ENCODE measurements at regions not wholly inside any gene's neighbourhood (a gene's known extent, or its start where the extent isn't known, plus 50 kb on each side); places are given as distances from the start of the nearest gene placed in this dataset.
"Not testable (repeated sequence)": the region's sequence is repeated elsewhere in the genome, so short reads cannot be mapped to it uniquely, and the experiment has no call there.

DNA sequence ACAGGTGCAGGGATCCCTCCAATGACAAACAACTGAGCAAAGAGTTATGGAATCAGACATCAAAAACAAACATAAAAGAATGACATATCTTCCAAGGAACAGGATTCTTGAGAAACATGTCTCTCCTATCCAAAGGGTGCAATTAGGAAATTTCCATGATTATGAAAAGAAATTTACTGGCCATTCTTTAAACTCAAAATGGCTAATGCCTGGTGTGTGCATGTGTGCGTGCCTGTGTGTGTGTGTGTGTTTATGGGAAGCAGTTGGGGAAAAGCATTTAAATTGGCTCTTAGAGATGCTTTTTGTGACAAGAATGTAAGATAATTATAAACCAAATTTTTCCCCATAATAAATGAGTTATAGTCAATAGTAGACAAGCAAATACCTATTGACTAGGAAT, 320.5 kb upstream of the THBS1 start:
- H3K36me3 ChIP-seq (ENCODE audit: control insufficient read depth, insufficient read depth, low read length) = no peaks in the 10 kb centered on the region
- DNase-seq = no peak
- no peak overlapping the region for H3K27ac ChIP-seq (ENCODE audit: insufficient read depth, low read length, poor library complexity, severe bottlenecking)
- no peaks in the 10 kb centered on the region for H3K9me3 ChIP-seq (ENCODE audit: control insufficient read depth, low read length)
- no peaks in the 10 kb centered on the region for H3K27me3 ChIP-seq (replicated peaks; ENCODE audit: control insufficient read depth, insufficient read depth, low read length, poor library complexity, severe bottlenecking)
- H3K4me1 ChIP-seq (ENCODE audit: control insufficient read depth, insufficient read depth, low read length, poor library complexity, severe bottlenecking) = no peaks in the 10 kb centered on the region
- H3K4me3 ChIP-seq (ENCODE audit: insufficient read depth, low read depth, low read length, poor library complexity, severe bottlenecking) = no peak overlapping the region

GRCh38 chr15:39260791-39261190, 320.1 kb upstream of the THBS1 start:
- Histone ChIP-seq H3K27me3 (replicated peaks; ENCODE audit: control insufficient read depth, insufficient read depth, low read length, poor library complexity, severe bottlenecking) (no peaks in the 10 kb centered on the region), H3K27ac (ENCODE audit: insufficient read depth, low read length, poor library complexity, severe bottlenecking) (no peak overlapping the region), H3K9me3 (ENCODE audit: control insufficient read depth, low read length) (no peaks in the 10 kb centered on the region), H3K4me1 (ENCODE audit: control insufficient read depth, insufficient read depth, low read length, poor library complexity, severe bottlenecking) (no peaks in the 10 kb centered on the region), H3K4me3 (ENCODE audit: insufficient read depth, low read depth, low read length, poor library complexity, severe bottlenecking) (no peak overlapping the region), H3K36me3 (ENCODE audit: control insufficient read depth, insufficient read depth, low read length) (no peaks in the 10 kb centered on the region)
- DNase-seq = no peak

- not testable (repeated sequence) for H3K4me3 ChIP-seq (ENCODE audit: insufficient read depth, low read depth, low read length, poor library complexity, severe bottlenecking); H3K27ac ChIP-seq (ENCODE audit: insufficient read depth, low read length, poor library complexity, severe bottlenecking); H3K9me3 ChIP-seq (ENCODE audit: control insufficient read depth, low read length); H3K27me3 ChIP-seq (replicated peaks; ENCODE audit: control insufficient read depth, insufficient read depth, low read length, poor library complexity, severe bottlenecking); H3K36me3 ChIP-seq (ENCODE audit: control insufficient read depth, insufficient read depth, low read length); DNase-seq; H3K4me1 ChIP-seq (ENCODE audit: control insufficient read depth, insufficient read depth, low read length, poor library complexity, severe bottlenecking)
Observed at GRCh38 chr15:39261397-39262183, 319.3 kb upstream of the THBS1 start.

DNA sequence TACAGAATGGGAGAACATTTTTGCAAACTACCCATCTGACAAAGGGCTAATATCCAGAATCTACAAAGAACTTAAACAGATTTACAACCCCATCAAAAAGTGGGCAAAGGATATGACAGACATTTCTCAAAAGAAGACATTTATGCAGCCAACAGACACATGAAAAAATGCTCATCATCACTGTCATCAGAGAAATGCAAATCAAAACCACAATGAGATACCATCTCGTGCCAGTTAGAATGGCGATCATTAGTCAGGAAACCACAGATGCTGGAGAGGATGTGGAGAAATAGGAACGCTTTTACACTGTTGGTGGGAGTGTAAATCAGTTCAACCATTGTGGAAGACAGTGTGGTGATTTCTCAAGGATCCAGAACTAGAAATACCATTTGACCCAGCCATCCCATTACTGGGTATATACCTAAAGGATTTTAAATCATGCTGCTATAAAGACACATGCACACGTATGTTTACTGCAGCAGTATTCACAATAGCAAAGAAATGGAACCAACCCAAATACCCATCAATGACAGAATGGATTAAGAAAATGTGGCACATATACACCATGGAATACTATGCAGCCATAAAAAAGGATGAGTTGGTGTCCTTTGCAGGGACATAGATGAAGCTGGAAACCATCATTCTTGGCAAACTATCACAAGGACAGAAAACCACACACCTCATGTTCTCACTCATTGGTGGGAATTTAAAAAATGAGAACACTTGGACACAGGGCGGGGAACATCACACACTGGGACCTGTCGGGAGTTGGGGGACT, 317.7 kb upstream of the THBS1 start:
- H3K27ac ChIP-seq (ENCODE audit: insufficient read depth, low read length, poor library complexity, severe bottlenecking); H3K36me3 ChIP-seq (ENCODE audit: control insufficient read depth, insufficient read depth, low read length); H3K4me1 ChIP-seq (ENCODE audit: control insufficient read depth, insufficient read depth, low read length, poor library complexity, severe bottlenecking); H3K9me3 ChIP-seq (ENCODE audit: control insufficient read depth, low read length); H3K4me3 ChIP-seq (ENCODE audit: insufficient read depth, low read depth, low read length, poor library complexity, severe bottlenecking); H3K27me3 ChIP-seq (replicated peaks; ENCODE audit: control insufficient read depth, insufficient read depth, low read length, poor library complexity, severe bottlenecking); DNase-seq: not testable (repeated sequence)

GRCh38 chr15:39265261-39265660, 315.6 kb upstream of the THBS1 start:
- no peak for DNase-seq
- no peaks in the 10 kb centered on the region for H3K36me3 ChIP-seq (ENCODE audit: control insufficient read depth, insufficient read depth, low read length)
- H3K4me3 ChIP-seq (ENCODE audit: insufficient read depth, low read depth, low read length, poor library complexity, severe bottlenecking) = no peak overlapping the region
- H3K9me3 ChIP-seq (ENCODE audit: control insufficient read depth, low read length) = no peaks in the 10 kb centered on the region
- H3K4me1 ChIP-seq (ENCODE audit: control insufficient read depth, insufficient read depth, low read length, poor library complexity, severe bottlenecking) = no peaks in the 10 kb centered on the region
- H3K27ac ChIP-seq (ENCODE audit: insufficient read depth, low read length, poor library complexity, severe bottlenecking) = no peak overlapping the region
- no peaks in the 10 kb centered on the region for H3K27me3 ChIP-seq (replicated peaks; ENCODE audit: control insufficient read depth, insufficient read depth, low read length, poor library complexity, severe bottlenecking)

GRCh38 chr15:39266890-39267289, 314.0 kb upstream of the THBS1 start:
- Histone ChIP-seq H3K4me3 (ENCODE audit: insufficient read depth, low read depth, low read length, poor library complexity, severe bottlenecking) (no peak overlapping the region), H3K27ac (ENCODE audit: insufficient read depth, low read length, poor library complexity, severe bottlenecking) (no peak overlapping the region), H3K27me3 (replicated peaks; ENCODE audit: control insufficient read depth, insufficient read depth, low read length, poor library complexity, severe bottlenecking) (no peaks in the 10 kb centered on the region), H3K9me3 (ENCODE audit: control insufficient read depth, low read length) (no peaks in the 10 kb centered on the region), H3K4me1 (ENCODE audit: control insufficient read depth, insufficient read depth, low read length, poor library complexity, severe bottlenecking) (no peaks in the 10 kb centered on the region), H3K36me3 (ENCODE audit: control insufficient read depth, insufficient read depth, low read length) (no peaks in the 10 kb centered on the region)
- no peak for DNase-seq

- DNase-seq = no peak
- no peak overlapping the region for H3K27ac ChIP-seq (ENCODE audit: insufficient read depth, low read length, poor library complexity, severe bottlenecking)
- no peaks in the 10 kb centered on the region for H3K4me1 ChIP-seq (ENCODE audit: control insufficient read depth, insufficient read depth, low read length, poor library complexity, severe bottlenecking)
- H3K36me3 ChIP-seq (ENCODE audit: control insufficient read depth, insufficient read depth, low read length) = no peaks in the 10 kb centered on the region
- no peaks in the 10 kb centered on the region for H3K27me3 ChIP-seq (replicated peaks; ENCODE audit: control insufficient read depth, insufficient read depth, low read length, poor library complexity, severe bottlenecking)
- H3K9me3 ChIP-seq (ENCODE audit: control insufficient read depth, low read length) = no peaks in the 10 kb centered on the region
- no peak overlapping the region for H3K4me3 ChIP-seq (ENCODE audit: insufficient read depth, low read depth, low read length, poor library complexity, severe bottlenecking)
Observed at GRCh38 chr15:39267685-39268084, 313.2 kb upstream of the THBS1 start.

DNA sequence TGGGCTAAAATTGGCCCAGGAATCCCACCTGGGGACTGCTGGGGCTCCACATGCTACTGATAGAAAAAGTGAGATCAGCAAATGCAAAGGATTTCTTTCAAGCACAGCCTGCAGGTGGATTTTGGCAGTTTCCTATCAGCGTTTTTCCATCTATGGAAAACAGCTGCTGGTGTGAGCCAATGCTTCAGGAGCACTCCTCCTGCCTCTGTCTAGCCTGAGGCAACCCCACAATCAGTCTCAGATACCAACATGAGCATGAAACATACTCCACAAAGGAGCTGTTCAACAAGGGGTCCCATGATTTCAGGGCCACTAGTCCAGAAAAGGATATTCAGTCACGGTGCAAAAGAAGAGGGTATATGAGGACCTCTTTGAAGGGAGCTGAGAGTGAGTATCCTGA, 311.5 kb upstream of the THBS1 start:
- Histone ChIP-seq H3K9me3 (ENCODE audit: control insufficient read depth, low read length) (no peaks in the 10 kb centered on the region), H3K4me3 (ENCODE audit: insufficient read depth, low read depth, low read length, poor library complexity, severe bottlenecking) (no peak overlapping the region), H3K36me3 (ENCODE audit: control insufficient read depth, insufficient read depth, low read length) (no peaks in the 10 kb centered on the region), H3K27me3 (replicated peaks; ENCODE audit: control insufficient read depth, insufficient read depth, low read length, poor library complexity, severe bottlenecking) (no peaks in the 10 kb centered on the region), H3K27ac (ENCODE audit: insufficient read depth, low read length, poor library complexity, severe bottlenecking) (no peak overlapping the region), H3K4me1 (ENCODE audit: control insufficient read depth, insufficient read depth, low read length, poor library complexity, severe bottlenecking) (no peaks in the 10 kb centered on the region)
- DNase-seq = no peak

DNA sequence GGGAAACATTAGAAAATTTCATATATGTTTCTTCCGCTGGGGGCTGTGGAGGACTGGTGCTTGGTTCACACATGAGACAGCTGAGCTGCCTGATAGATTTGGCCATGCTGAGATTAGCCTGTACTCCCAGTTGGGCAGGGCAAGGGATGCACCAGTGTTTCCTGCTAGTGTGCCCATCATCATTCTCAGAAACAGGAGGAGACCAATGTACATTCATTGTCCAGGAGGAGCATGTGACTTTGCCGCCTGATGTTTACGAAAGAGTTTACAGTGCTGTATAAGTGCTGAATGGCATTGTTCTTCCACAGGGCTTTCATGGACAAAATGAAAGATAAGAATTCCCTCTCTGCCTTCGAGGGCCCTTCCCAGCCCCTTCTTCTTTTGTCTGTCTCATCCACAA, 311.1 kb upstream of the THBS1 start:
- H3K36me3 ChIP-seq (ENCODE audit: control insufficient read depth, insufficient read depth, low read length) = no peaks in the 10 kb centered on the region
- no peaks in the 10 kb centered on the region for H3K4me1 ChIP-seq (ENCODE audit: control insufficient read depth, insufficient read depth, low read length, poor library complexity, severe bottlenecking)
- DNase-seq = no peak
- H3K9me3 ChIP-seq (ENCODE audit: control insufficient read depth, low read length) = no peaks in the 10 kb centered on the region
- H3K4me3 ChIP-seq (ENCODE audit: insufficient read depth, low read depth, low read length, poor library complexity, severe bottlenecking) = no peak overlapping the region
- no peaks in the 10 kb centered on the region for H3K27me3 ChIP-seq (replicated peaks; ENCODE audit: control insufficient read depth, insufficient read depth, low read length, poor library complexity, severe bottlenecking)
- no peak overlapping the region for H3K27ac ChIP-seq (ENCODE audit: insufficient read depth, low read length, poor library complexity, severe bottlenecking)

DNA sequence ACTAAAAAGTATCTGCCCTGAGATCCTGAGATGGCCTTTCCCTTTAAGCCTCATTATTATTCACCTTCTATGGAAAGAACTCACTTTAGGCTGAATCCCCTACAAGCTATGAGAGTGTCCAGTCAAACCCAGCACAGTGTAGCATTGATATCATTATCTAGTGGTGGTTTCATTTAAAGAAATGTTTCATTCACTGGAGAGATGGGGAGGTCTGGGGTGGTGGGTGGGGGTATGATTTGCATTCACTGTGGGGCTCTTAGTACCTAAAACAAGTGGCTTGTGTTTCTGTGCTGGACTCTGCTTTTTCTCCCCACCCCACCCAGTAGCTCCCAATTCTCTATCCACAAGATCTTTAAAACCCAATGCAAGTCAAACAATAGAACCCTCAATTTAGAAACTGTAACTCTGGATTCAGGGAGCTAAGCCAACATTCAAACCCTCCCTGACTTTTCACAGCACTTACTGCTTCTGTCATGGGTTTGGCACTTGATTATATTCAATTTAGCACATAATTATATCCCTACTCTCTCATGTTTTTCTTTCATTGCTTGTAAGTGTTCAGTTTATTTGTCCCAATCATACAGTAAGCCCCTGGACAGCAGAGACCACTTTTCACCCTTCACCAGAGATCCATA, 310.5 kb upstream of the THBS1 start:
- no peak overlapping the region for H3K27ac ChIP-seq (ENCODE audit: insufficient read depth, low read length, poor library complexity, severe bottlenecking)
- H3K4me1 ChIP-seq (ENCODE audit: control insufficient read depth, insufficient read depth, low read length, poor library complexity, severe bottlenecking) = no peaks in the 10 kb centered on the region
- DNase-seq = no peak
- no peaks in the 10 kb centered on the region for H3K36me3 ChIP-seq (ENCODE audit: control insufficient read depth, insufficient read depth, low read length)
- H3K9me3 ChIP-seq (ENCODE audit: control insufficient read depth, low read length) = no peaks in the 10 kb centered on the region
- H3K4me3 ChIP-seq (ENCODE audit: insufficient read depth, low read depth, low read length, poor library complexity, severe bottlenecking) = no peak overlapping the region
- no peaks in the 10 kb centered on the region for H3K27me3 ChIP-seq (replicated peaks; ENCODE audit: control insufficient read depth, insufficient read depth, low read length, poor library complexity, severe bottlenecking)
